ENCODE measurements at regions not wholly inside any gene's neighbourhood (a gene's known extent, or its start where the extent isn't known, plus 50 kb on each side); places are given as distances from the start of the nearest gene placed in this dataset.

DNA sequence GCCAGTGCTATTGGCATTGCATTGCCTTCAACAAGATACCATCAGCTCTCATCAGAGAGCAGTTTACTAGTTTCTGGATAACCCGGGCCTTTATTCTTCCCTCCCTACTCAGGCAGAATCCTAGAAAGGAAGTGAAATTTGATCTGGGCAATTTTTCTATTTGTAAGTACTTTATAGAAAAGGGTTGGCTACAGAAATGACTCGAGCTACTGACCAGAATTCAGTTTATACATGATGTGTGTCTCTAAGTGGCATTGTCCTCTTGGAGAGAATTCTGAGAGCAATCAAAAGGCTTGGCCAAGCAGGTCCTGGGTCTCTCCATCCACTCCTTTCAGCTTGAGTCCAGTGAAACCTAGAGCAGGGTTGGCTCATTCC, 192.7 kb upstream of the LEF1 start:
- TF ChIP-seq, protein P1, sequence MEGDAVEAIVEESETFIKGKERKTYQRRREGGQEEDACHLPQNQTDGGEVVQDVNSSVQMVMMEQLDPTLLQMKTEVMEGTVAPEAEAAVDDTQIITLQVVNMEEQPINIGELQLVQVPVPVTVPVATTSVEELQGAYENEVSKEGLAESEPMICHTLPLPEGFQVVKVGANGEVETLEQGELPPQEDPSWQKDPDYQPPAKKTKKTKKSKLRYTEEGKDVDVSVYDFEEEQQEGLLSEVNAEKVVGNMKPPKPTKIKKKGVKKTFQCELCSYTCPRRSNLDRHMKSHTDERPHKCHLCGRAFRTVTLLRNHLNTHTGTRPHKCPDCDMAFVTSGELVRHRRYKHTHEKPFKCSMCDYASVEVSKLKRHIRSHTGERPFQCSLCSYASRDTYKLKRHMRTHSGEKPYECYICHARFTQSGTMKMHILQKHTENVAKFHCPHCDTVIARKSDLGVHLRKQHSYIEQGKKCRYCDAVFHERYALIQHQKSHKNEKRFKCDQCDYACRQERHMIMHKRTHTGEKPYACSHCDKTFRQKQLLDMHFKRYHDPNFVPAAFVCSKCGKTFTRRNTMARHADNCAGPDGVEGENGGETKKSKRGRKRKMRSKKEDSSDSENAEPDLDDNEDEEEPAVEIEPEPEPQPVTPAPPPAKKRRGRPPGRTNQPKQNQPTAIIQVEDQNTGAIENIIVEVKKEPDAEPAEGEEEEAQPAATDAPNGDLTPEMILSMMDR (IDR thresholded peaks at IDR 0.05; ENCODE audit: insufficient read depth, low read length, poor library complexity, severe bottlenecking), result no peak
- TF ChIP-seq EZH2phosphoT487 (conservative IDR thresholded peaks at IDR 0.05; ENCODE audit: low read length), result no peak

All from SU-DHL-6 (cell line).